ENCODE measurements at regions not wholly inside any gene's neighbourhood (a gene's known extent, or its start where the extent isn't known, plus 50 kb on each side); places are given as distances from the start of the nearest gene placed in this dataset.

DNA sequence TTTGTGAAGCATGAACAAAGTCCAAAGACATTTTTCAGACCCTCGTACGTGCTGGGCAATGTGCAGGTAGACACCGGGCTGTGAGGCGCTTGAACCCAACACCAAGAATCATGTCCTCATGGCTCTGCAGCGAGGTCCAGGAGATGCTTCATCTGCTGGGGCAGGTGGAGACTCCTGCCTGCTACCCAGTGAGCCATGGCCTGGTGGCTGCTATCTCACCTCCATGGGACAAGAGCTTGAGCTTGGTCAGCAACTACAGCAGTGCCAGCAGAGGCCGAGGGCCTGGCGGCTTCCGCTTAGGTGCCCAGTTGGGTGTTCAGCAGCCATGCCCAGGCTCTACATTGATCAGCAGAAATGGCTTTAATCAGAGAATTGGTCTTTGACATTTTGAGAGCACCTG is 281.0 kb upstream of the HS6ST1 start:
- no peak for DNase-seq (ENCODE audit: low read depth)
- TF ChIP-seq, protein P1, sequence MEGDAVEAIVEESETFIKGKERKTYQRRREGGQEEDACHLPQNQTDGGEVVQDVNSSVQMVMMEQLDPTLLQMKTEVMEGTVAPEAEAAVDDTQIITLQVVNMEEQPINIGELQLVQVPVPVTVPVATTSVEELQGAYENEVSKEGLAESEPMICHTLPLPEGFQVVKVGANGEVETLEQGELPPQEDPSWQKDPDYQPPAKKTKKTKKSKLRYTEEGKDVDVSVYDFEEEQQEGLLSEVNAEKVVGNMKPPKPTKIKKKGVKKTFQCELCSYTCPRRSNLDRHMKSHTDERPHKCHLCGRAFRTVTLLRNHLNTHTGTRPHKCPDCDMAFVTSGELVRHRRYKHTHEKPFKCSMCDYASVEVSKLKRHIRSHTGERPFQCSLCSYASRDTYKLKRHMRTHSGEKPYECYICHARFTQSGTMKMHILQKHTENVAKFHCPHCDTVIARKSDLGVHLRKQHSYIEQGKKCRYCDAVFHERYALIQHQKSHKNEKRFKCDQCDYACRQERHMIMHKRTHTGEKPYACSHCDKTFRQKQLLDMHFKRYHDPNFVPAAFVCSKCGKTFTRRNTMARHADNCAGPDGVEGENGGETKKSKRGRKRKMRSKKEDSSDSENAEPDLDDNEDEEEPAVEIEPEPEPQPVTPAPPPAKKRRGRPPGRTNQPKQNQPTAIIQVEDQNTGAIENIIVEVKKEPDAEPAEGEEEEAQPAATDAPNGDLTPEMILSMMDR (IDR thresholded peaks at IDR 0.05; ENCODE audit: control insufficient read depth, extremely low read depth, insufficient read depth): no peak
- H3K4me3 ChIP-seq (ENCODE audit: low read depth, low read length): no peak overlapping the region

DNA sequence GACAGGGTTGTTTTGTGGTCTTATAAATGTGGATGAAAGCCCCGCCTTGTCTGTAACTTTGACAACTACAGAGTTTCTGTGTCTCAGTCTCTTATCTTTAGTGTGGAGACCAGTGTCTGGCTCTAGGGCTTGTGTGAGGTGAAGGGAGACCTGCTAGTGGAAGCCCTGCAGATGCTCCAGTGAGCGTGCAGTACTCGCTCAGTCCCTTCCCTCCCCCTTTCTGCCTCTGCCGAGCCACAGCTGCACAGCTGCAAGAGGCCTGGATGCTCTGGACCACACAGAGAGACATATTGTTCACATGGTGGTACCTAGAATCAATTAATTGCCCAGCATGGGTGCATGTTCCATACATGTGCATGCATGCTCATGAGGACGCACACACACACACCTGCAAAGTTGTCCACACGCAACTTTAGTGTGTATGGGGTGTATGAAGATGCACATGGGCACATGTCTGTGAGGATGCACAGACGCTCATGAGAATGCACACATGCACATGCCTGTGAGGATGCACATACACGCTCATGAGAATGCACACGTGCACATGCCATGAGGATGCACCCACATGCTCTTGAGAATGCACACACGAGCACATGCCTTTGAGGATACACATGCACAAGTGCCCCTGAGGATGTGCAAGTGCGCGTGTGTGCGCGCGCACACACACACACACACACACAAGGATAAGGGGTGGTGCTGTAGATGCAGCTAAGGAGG is 282.1 kb upstream of the HS6ST1 start:
- H3K4me3 ChIP-seq (ENCODE audit: low read depth, low read length): no peak overlapping the region
- TF ChIP-seq, protein P1 (IDR thresholded peaks at IDR 0.05; ENCODE audit: control insufficient read depth, extremely low read depth, insufficient read depth): no peak
- no peak for DNase-seq (ENCODE audit: low read depth)

DNA sequence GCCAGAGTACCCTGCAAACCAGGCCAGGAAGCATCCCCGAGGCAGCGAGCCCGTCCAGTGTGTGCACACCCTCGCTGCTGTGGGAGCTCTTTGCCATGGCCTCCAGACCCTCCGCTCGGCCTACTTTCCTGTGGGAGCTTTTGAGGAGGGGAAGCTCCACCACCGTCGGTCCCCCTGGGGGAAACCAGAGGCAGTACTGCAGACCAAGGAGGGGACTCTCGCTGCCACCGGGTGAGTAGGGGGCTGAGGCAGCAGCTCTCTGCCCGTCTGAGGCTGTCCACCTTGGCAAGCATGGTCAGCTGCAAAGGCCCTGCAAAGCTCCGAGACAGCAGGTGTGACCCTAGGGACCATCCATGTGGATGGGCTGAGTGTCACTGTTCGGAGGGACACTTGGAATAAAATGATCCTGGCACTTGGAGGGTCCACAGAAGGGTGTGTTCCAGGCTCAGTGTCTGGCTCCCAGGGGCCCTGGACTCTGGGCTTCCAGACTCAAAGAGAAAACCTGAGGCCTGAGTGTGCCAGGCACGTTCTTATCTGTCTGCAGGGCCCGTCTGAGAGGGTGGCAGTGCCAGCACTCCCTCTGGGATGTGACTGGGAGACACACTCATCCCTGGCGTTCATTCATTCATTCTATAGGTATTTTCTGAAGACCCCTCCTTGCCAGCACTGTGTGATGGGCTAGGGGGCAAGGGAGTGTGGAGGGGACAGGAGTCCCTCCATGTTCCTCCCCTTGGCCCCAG is 282.8 kb upstream of the HS6ST1 start:
- H3K4me3 ChIP-seq (ENCODE audit: low read depth, low read length): no peak overlapping the region

DNA sequence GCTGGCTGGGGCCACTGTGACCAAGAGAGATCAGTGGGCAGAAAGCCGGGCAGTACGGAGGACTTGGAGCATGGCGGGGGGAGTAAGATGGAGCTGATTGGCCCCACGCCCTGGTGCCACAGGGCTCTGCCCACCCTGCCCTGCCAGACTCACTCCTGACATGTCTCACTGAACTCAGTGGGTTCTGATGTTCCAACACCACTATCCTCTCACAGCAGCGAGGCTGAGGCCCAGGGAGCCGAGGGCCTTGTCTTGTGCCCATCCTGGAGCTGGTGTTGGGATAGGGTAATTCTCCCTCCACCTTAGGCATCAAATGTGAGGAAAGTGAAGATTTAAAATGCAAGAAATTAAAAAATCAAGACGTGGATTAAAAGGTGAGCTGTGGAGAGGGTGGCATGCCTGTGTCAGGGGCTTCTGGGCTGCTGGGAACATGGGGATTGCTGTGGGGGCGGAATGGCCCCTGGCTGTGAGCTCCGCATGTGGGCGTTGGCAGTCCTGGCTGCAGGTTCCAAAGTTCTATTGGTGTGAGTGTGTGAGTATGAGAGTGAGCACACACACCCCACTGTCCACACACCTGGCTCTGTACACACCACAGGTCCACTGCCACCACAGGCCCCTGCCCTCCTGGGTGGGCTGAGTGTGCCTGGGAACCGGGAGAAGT is 283.5 kb upstream of the HS6ST1 start:
- no peak overlapping the region for H3K4me3 ChIP-seq (ENCODE audit: low read depth, low read length)
- DNase-seq (ENCODE audit: low read depth): no peak
- TF ChIP-seq, protein P1 (IDR thresholded peaks at IDR 0.05; ENCODE audit: control insufficient read depth, extremely low read depth, insufficient read depth): no peak

More for the DNA sequence above, 282.8 kb upstream of the HS6ST1 start:
- TF ChIP-seq, protein P1 (IDR thresholded peaks at IDR 0.05; ENCODE audit: control insufficient read depth, extremely low read depth, insufficient read depth): no peak
- no peak for DNase-seq (ENCODE audit: low read depth)

DNA sequence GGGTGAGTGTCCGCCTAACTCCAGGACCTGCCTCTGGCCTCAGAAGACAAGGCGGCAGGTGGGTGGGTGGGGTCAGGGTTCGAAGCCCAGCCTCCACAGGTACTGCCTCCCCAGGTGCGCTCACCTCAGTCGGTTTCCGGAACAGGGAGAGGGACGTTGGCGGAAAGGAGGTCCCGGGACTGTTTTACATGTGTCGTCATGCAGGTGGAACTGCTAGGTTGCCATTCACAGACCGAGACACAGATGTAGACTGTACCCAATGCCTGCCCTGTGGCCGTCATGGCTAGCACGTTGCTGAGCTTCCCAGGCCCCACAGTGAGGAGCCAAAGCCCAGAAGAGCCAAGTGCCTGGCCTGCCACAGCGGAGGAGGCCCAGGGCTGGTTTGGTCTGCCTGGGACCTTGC is 284.0 kb upstream of the HS6ST1 start:
- H3K4me3 ChIP-seq (ENCODE audit: low read depth, low read length): no peak overlapping the region
- TF ChIP-seq, protein P1 (IDR thresholded peaks at IDR 0.05; ENCODE audit: control insufficient read depth, extremely low read depth, insufficient read depth): no peak
- DNase-seq (ENCODE audit: low read depth): no peak

DNA sequence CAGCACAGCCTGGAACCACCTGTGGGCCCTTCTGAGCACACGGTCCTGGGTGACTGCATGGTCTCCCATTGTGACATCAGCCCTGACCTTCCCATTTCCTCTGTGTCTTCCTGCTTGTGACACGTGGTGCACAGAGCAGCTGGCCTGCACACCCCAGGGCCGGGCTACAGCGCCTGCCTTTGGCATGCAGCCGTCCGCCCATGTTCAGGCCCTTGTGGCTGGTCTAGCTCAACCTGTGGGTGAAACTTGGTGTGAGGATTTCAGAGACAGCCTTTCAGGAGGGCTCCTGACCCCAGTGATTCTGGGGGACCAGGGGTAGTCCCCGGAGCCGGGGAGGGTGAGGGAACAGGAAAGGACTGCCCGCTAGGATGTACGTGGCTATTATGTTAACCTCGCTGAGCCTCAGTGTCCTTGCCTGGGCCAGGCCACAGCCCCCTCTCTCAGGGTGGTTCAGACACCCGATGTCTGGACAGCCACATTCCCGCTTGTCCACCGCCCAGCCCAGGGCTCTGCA is 284.8 kb upstream of the HS6ST1 start:
- no peak overlapping the region for H3K4me3 ChIP-seq (ENCODE audit: low read depth, low read length)
- DNase-seq (ENCODE audit: low read depth): no peak
- TF ChIP-seq, protein P1 (IDR thresholded peaks at IDR 0.05; ENCODE audit: control insufficient read depth, extremely low read depth, insufficient read depth): no peak

Data from LNCaP clone FGC (cell line).